H1 (cell line): ENCODE measurements at regions not wholly inside any gene's neighbourhood (a gene's known extent, or its start where the extent isn't known, plus 50 kb on each side); places are given as distances from the start of the nearest gene placed in this dataset.

Experiments used
- ASH2L ChIP-seq: fragments of 200-600, 300-600 bp; sonication (generic); IDR thresholded peaks from one replicate; pipeline ENCODE4 v1.7.1; 2017; ENCODE audit warnings: low read length
- POLR2A ChIP-seq, 2 experiments: IDR thresholded peaks; 1 replicate in 1 of 2; 2 replicates in 1 of 2; pipeline ENCODE4 v1.6.1; 2011; ENCODE audit warnings: low read depth in 2 of 2, low read length in 2 of 2, mild to moderate bottlenecking in 2 of 2; ENCODE audit errors: control extremely low read depth in 1 of 2
- TF ChIP-seq, protein P1 (sequence below), 3 experiments: IDR thresholded peaks; 1 replicate in 2 of 3; 2 replicates in 1 of 3; pipeline versions ENCODE4 v1.5.1 to v1.6.1; 2011; ENCODE audit warnings: low read length in 3 of 3, mild to moderate bottlenecking in 3 of 3, inconsistent platforms in 2 of 3, low read depth in 1 of 3, moderate library complexity in 1 of 3; ENCODE audit not compliant: insufficient read depth in 1 of 3; ENCODE audit errors: control extremely low read depth in 1 of 3

DNA sequence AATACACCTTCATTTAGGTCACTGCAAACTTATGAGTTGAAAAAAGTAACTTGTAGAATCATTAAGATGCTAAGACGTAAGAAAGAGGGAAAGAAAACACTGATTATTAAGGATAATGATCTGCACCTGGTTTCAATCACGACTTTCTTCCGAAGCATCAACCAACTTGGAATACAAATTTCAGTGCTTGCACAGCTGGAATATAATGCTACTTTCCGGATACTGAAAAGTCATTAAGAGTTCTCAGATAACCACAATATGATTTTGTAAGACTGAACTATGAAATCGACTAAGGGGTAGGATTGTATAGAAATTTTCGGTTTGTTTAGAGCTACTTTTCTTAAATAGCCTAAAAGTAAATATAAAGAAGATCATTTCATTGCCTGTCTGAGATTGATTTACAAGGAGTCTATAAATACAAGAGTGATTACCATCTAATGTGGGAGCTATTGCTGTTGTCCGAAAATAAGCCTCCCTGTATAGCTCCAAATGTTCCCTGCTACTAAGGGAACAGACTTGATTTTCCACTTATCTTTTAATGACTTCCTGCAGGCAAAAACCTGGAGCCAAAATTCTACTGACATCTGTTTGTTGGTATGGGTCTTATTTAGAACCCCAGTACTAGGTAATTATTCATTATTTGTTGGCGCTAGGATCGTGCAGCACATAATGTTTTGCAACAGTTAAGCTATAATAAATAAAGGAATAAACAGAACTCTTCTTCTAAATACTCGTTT is 673.3 kb downstream of the KCNT2 start:
- TF ChIP-seq POLR2A (IDR thresholded peaks at IDR 0.05; ENCODE audit: control extremely low read depth in 1 of 2, low read depth in 2 of 2, low read length in 2 of 2) (no peak), ASH2L (no peak)
- TF ChIP-seq, protein P1, sequence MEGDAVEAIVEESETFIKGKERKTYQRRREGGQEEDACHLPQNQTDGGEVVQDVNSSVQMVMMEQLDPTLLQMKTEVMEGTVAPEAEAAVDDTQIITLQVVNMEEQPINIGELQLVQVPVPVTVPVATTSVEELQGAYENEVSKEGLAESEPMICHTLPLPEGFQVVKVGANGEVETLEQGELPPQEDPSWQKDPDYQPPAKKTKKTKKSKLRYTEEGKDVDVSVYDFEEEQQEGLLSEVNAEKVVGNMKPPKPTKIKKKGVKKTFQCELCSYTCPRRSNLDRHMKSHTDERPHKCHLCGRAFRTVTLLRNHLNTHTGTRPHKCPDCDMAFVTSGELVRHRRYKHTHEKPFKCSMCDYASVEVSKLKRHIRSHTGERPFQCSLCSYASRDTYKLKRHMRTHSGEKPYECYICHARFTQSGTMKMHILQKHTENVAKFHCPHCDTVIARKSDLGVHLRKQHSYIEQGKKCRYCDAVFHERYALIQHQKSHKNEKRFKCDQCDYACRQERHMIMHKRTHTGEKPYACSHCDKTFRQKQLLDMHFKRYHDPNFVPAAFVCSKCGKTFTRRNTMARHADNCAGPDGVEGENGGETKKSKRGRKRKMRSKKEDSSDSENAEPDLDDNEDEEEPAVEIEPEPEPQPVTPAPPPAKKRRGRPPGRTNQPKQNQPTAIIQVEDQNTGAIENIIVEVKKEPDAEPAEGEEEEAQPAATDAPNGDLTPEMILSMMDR (IDR thresholded peaks at IDR 0.05; ENCODE audit: control extremely low read depth in 1 of 3, insufficient read depth in 1 of 3, low read depth in 1 of 3, low read length in 3 of 3) = no peak
